K562 (cell line): ENCODE measurements at regions not wholly inside any gene's neighbourhood (a gene's known extent, or its start where the extent isn't known, plus 50 kb on each side); places are given as distances from the start of the nearest gene placed in this dataset.

Source experiments
- ATAC-seq: fragments of 200-7000 bp; cut with Tn5 transposase; 3 replicates; pipeline ENCODE4 v1.9.1; 2020; ENCODE audit warnings: moderate library complexity
- BruUV-seq: library from RNA; stranded (reverse); fragments of 400-500 nt; replicated peaks from 2 replicates; lab custom pipeline; 2021; lab: Mats Ljungman, UMichigan
- CTCF ChIA-PET: fragments of 300-600 bp; formaldehyde crosslinking; extraction: SDS; loops from one replicate; lab custom pipeline; 2021; ENCODE audit warnings: low intra/inter-chr PET ratio; lab: Yijun Ruan, JAX
- POLR2A ChIA-PET: fragments of 300-600, 350-650 bp; sonication (Branson Sonifier 250); formaldehyde crosslinking; extraction: SDS; loops from one replicate; lab custom pipeline; 2021; ENCODE audit warnings: antibody characterized with exemption, inconsistent platforms; lab: Yijun Ruan, JAX
- DNase-seq, 4 experiments: peaks; one replicate each; pipeline versions ENCODE4 v3.0.0 to v3.0.0-alpha.2; 2011 to 2018; ENCODE audit warnings: low spot score in 3 of 4, mixed read lengths in 3 of 4; ENCODE audit errors: extremely low read depth in 1 of 4
- FAIRE-seq: peaks from 2 replicates; lab custom pipeline; 2011; peaks lifted over from hg19 to GRCh38; lab: Jason Lieb, UNC
- H2AFZ ChIP-seq: 2 replicates; pipeline ENCODE4 v1.6.0; 2011; ENCODE audit warnings: low read depth, low read length, control low read depth, inconsistent platforms
- H3K27ac ChIP-seq: fragments of 200-600 bp; 3 replicates; pipeline ENCODE4 v1.8.0; 2011; ENCODE audit warnings: low read depth, mild to moderate bottlenecking, control low read depth, inconsistent platforms, low read length, moderate library complexity, mixed read lengths; ENCODE audit errors: extremely low read depth
- H3K27me3 ChIP-seq, 2 experiments: fragments of 300-600 bp in 1 of 2; 2 replicates in 1 of 2; 3 replicates in 1 of 2; pipeline versions ENCODE4 v1.6.0 to v1.8.0; 2011; ENCODE audit warnings: inconsistent platforms in 2 of 2, low read length in 2 of 2, mild to moderate bottlenecking in 1 of 2, mixed read lengths in 1 of 2, moderate library complexity in 1 of 2; ENCODE audit not compliant: control insufficient read depth in 2 of 2, insufficient read depth in 2 of 2
- H3K36me3 ChIP-seq: fragments of 300-600 bp; 3 replicates; pipeline ENCODE4 v1.8.0; 2011; ENCODE audit warnings: mild to moderate bottlenecking, low read length, inconsistent platforms; ENCODE audit not compliant: control insufficient read depth, insufficient read depth
- H3K4me1 ChIP-seq, 2 experiments: fragments of 200-600 bp in 1 of 2; replicated peaks in 1 of 2; 2 replicates in 1 of 2; 3 replicates in 1 of 2; pipeline versions ENCODE4 v1.5.1 to v1.8.0; 2011; ENCODE audit warnings: inconsistent platforms in 2 of 2, low read length in 2 of 2, mild to moderate bottlenecking in 1 of 2, mixed read lengths in 1 of 2, moderate library complexity in 1 of 2; ENCODE audit not compliant: control insufficient read depth in 2 of 2, insufficient read depth in 2 of 2
- H3K4me2 ChIP-seq: 2 replicates; pipeline ENCODE4 v1.6.1; 2011; ENCODE audit warnings: low read length, control low read depth, inconsistent platforms, mixed read lengths; ENCODE audit not compliant: insufficient read depth
- H3K4me3 ChIP-seq: fragments of 200-600 bp; sonication (generic), shearing (Covaris generic); 2 replicates; pipeline ENCODE4 v1.5.1; 2016; ENCODE audit warnings: control low read depth, inconsistent platforms
- H3K79me2 ChIP-seq: fragments of 200-600 bp; 3 replicates; pipeline ENCODE4 v1.8.0; 2011; ENCODE audit warnings: low read length, inconsistent platforms; ENCODE audit not compliant: control insufficient read depth, insufficient read depth
- H3K9ac ChIP-seq, 2 experiments: 2 replicates each; pipeline versions ENCODE4 v1.6.0 to v1.6.1; 2011; ENCODE audit warnings: low read depth in 2 of 2, low read length in 2 of 2, control low read depth in 1 of 2, inconsistent platforms in 1 of 2, mild to moderate bottlenecking in 1 of 2, mixed read lengths in 1 of 2; ENCODE audit not compliant: insufficient read depth in 1 of 2
- H3K9me1 ChIP-seq: one replicate; pipeline ENCODE4 v1.6.0; 2011; ENCODE audit warnings: inconsistent platforms, mild to moderate bottlenecking, low read length, moderate library complexity; ENCODE audit not compliant: control insufficient read depth, insufficient read depth
- H3K9me3 ChIP-seq: replicated peaks from 2 replicates; pipeline ENCODE4 v1.5.1; 2011; ENCODE audit warnings: low read depth, low read length, inconsistent platforms; ENCODE audit not compliant: control insufficient read depth, insufficient read depth
- H4K20me1 ChIP-seq: replicated peaks from 2 replicates; pipeline ENCODE4 v1.6.1; 2011; ENCODE audit warnings: low read length, inconsistent platforms, mixed read lengths; ENCODE audit not compliant: control insufficient read depth, insufficient read depth
- ARID3A ChIP-seq: IDR thresholded peaks from 2 replicates; pipeline ENCODE4 v1.6.1; 2012; ENCODE audit warnings: low read depth, low read length, improper control_type of control experiment, borderline replicate concordance
- CC2D1A ChIP-seq: fragments of 450-650 bp; IDR thresholded peaks from 2 replicates; pipeline ENCODE4 v1.6.1; 2017; ENCODE audit warnings: mild to moderate bottlenecking
- CCAR2 ChIP-seq: fragments of 200-400 bp; formaldehyde crosslinking; IDR thresholded peaks from 2 replicates; pipeline ENCODE4 v1.6.1; 2017; ENCODE audit warnings: mild to moderate bottlenecking, low read depth, low read length
- EHMT2 ChIP-seq: fragments of 450-650 bp; IDR thresholded peaks from 2 replicates; pipeline ENCODE4 v1.6.1; 2018; ENCODE audit warnings: antibody characterized with exemption
- KAT8 ChIP-seq: fragments of 450-650 bp; IDR thresholded peaks from 2 replicates; pipeline ENCODE4 v1.6.1; 2016; ENCODE audit warnings: low read depth, mild to moderate bottlenecking
- KLF13 ChIP-seq: fragments of 450-650 bp; IDR thresholded peaks from 2 replicates; pipeline ENCODE4 v1.6.1; 2016; ENCODE audit warnings: missing genetic modification characterization, low read depth, mild to moderate bottlenecking, missing compliant biosample characterization, moderate library complexity, borderline replicate concordance
- ZEB2 ChIP-seq: fragments of 450-650 bp; IDR thresholded peaks from 2 replicates; pipeline ENCODE4 v1.6.1; 2016
- ZNF668 ChIP-seq: fragments of 250-450 bp; sonication (Bioruptor Pico); IDR thresholded peaks from 2 replicates; pipeline ENCODE4 v1.8.0; 2022; ENCODE audit warnings: mild to moderate bottlenecking, inconsistent platforms
- WGBS: fragments of 100-300 bp; shearing (Covaris generic); methylation state at CpG from one replicate; pipeline ENCODE4 v1.1.6; 2016; ENCODE audit warnings: low coverage, mixed read lengths; ENCODE audit not compliant: insufficient coverage; ENCODE audit errors: missing lambda C conversion rate; 5-methylcytosine and 5-hydroxymethylcytosine counted together
- in situ Hi-C: fragments of 300-500 bp; cut with MboI; formaldehyde crosslinking; loops from 4 replicates; pipeline ENCODE4 v1.15.0; 2018; ENCODE audit warnings: inconsistent platforms, mixed read lengths
- intact Hi-C: fragments of 100-400 bp; cut with micrococcal nuclease; formaldehyde crosslinking; loops from 2 replicates; pipeline ENCODE4 v1.14.2; 2022
- TF ChIP-seq, protein P1 (sequence below), 2 experiments: fragments of 450-650 bp; IDR thresholded peaks; 2 replicates each; pipeline ENCODE4 v1.6.1; 2016
- TF ChIP-seq, protein P2 (sequence below): fragments of 450-650 bp; IDR thresholded peaks from 2 replicates; pipeline ENCODE4 v1.6.1; 2016; ENCODE audit warnings: borderline replicate concordance
- TF ChIP-seq, protein P3 (sequence below): IDR thresholded peaks from 2 replicates; pipeline ENCODE4 v1.6.1; 2011; ENCODE audit warnings: borderline replicate concordance, low read depth, mild to moderate bottlenecking, moderate library complexity, low read length; ENCODE audit not compliant: insufficient read depth, poor library complexity, severe bottlenecking
- TF ChIP-seq, protein P4 (sequence below), 3 experiments: fragments of 200-800 bp in 1 of 3; fragments of 250-450 bp in 1 of 3; fragments of 450-650 bp in 1 of 3; sonication (Bioruptor Pico) in 1 of 3; sonication (Bioruptor generic) in 1 of 3; formaldehyde crosslinking in 1 of 3; IDR thresholded peaks; 2 replicates each; pipeline versions ENCODE4 v1.6.1 to v1.8.0; 2016 to 2022; ENCODE audit warnings: mild to moderate bottlenecking in 2 of 3, missing genetic modification characterization in 2 of 3, missing compliant biosample characterization in 1 of 3, moderate library complexity in 1 of 3

DNA sequence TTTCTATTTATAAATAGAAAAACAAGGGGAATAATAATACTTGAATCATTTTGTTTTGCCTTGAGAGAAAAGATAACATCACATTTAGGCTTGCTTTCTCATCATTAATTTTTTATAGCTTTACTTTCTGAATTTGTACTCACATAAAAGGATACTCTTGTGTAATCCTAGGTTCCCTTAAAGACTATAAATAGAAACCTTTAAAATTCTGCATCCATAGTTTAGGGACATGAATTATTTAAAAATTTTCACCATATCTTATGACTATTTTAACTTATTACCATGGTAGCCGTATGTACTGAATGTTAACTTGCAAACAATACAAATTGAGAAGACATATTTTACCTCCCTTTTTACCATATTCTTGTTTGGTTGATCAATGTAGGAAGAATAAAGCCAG is 143.5 kb upstream of the CWC22 start:
- H4K20me1 ChIP-seq = no peaks in the 10 kb centered on the region
- 4% methylated on average over 1 of the region's 1 CpG for WGBS
- H3K9ac ChIP-seq = no peak overlapping the region
- no peaks in the 10 kb centered on the region for H3K9me1 ChIP-seq
- DNase-seq (no peak), FAIRE-seq (no peak), ATAC-seq (no peak)
- no peak overlapping the region for H3K27ac ChIP-seq
- intact Hi-C loops (no loop called here), in situ Hi-C loops (no loop called here)
- H3K4me2 ChIP-seq = no peak overlapping the region
- POLR2A ChIA-PET = no interaction called here
- H3K27me3 ChIP-seq = no peaks in the 10 kb centered on the region
- CTCF ChIA-PET = no interaction called here
- H3K9me3 ChIP-seq = no peaks in the 10 kb centered on the region
- H3K79me2 ChIP-seq = no peaks in the 10 kb centered on the region
- H3K4me3 ChIP-seq = no peak overlapping the region
- H3K4me1 ChIP-seq = no peaks in the 10 kb centered on the region
- no TSS peak for BruUV-seq
- H2AFZ ChIP-seq = no peak overlapping the region
- no peaks in the 10 kb centered on the region for H3K36me3 ChIP-seq
- TF ChIP-seq, protein P1, sequence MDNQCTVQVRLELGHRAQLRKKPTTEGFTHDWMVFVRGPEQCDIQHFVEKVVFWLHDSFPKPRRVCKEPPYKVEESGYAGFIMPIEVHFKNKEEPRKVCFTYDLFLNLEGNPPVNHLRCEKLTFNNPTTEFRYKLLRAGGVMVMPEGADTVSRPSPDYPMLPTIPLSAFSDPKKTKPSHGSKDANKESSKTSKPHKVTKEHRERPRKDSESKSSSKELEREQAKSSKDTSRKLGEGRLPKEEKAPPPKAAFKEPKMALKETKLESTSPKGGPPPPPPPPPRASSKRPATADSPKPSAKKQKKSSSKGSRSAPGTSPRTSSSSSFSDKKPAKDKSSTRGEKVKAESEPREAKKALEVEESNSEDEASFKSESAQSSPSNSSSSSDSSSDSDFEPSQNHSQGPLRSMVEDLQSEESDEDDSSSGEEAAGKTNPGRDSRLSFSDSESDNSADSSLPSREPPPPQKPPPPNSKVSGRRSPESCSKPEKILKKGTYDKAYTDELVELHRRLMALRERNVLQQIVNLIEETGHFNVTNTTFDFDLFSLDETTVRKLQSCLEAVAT (IDR thresholded peaks at IDR 0.05) = no peak
- TF ChIP-seq EHMT2 (no peak), KAT8 (no peak), CC2D1A (no peak), KLF13 (tag) (no peak), ARID3A (no peak), ZNF668 (CRISPR knock-in tag) (no peak), ZEB2 (no peak), CCAR2 (no peak)
- TF ChIP-seq, protein P2, sequence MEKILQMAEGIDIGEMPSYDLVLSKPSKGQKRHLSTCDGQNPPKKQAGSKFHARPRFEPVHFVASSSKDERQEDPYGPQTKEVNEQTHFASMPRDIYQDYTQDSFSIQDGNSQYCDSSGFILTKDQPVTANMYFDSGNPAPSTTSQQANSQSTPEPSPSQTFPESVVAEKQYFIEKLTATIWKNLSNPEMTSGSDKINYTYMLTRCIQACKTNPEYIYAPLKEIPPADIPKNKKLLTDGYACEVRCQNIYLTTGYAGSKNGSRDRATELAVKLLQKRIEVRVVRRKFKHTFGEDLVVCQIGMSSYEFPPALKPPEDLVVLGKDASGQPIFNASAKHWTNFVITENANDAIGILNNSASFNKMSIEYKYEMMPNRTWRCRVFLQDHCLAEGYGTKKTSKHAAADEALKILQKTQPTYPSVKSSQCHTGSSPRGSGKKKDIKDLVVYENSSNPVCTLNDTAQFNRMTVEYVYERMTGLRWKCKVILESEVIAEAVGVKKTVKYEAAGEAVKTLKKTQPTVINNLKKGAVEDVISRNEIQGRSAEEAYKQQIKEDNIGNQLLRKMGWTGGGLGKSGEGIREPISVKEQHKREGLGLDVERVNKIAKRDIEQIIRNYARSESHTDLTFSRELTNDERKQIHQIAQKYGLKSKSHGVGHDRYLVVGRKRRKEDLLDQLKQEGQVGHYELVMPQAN = no peak
- TF ChIP-seq, protein P3, sequence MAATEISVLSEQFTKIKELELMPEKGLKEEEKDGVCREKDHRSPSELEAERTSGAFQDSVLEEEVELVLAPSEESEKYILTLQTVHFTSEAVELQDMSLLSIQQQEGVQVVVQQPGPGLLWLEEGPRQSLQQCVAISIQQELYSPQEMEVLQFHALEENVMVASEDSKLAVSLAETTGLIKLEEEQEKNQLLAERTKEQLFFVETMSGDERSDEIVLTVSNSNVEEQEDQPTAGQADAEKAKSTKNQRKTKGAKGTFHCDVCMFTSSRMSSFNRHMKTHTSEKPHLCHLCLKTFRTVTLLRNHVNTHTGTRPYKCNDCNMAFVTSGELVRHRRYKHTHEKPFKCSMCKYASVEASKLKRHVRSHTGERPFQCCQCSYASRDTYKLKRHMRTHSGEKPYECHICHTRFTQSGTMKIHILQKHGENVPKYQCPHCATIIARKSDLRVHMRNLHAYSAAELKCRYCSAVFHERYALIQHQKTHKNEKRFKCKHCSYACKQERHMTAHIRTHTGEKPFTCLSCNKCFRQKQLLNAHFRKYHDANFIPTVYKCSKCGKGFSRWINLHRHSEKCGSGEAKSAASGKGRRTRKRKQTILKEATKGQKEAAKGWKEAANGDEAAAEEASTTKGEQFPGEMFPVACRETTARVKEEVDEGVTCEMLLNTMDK = no peak
- TF ChIP-seq, protein P4, sequence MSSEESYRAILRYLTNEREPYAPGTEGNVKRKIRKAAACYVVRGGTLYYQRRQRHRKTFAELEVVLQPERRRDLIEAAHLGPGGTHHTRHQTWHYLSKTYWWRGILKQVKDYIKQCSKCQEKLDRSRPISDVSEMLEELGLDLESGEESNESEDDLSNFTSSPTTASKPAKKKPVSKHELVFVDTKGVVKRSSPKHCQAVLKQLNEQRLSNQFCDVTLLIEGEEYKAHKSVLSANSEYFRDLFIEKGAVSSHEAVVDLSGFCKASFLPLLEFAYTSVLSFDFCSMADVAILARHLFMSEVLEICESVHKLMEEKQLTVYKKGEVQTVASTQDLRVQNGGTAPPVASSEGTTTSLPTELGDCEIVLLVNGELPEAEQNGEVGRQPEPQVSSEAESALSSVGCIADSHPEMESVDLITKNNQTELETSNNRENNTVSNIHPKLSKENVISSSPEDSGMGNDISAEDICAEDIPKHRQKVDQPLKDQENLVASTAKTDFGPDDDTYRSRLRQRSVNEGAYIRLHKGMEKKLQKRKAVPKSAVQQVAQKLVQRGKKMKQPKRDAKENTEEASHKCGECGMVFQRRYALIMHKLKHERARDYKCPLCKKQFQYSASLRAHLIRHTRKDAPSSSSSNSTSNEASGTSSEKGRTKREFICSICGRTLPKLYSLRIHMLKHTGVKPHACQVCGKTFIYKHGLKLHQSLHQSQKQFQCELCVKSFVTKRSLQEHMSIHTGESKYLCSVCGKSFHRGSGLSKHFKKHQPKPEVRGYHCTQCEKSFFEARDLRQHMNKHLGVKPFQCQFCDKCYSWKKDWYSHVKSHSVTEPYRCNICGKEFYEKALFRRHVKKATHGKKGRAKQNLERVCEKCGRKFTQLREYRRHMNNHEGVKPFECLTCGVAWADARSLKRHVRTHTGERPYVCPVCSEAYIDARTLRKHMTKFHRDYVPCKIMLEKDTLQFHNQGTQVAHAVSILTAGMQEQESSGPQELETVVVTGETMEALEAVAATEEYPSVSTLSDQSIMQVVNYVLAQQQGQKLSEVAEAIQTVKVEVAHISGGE (CRISPR knock-in tag; IDR thresholded peaks at IDR 0.05) = no peak
